ENCODE measurements at regions not wholly inside any gene's neighbourhood (a gene's known extent, or its start where the extent isn't known, plus 50 kb on each side); places are given as distances from the start of the nearest gene placed in this dataset.

GRCh38 chr14:71647086-71647784, 285.0 kb upstream of the RGS6 start:
- Histone ChIP-seq H3K36me3 (peaks cover 0 to 5% (median 5%) of the 10 kb centered on the region in 3 donors), H3K4me3 (no peak overlapping the region), H3K27ac (no peak overlapping the region), H3K4me1 (peaks cover 0 to 25% (median 19%) of the 10 kb centered on the region in 4 donors), H3K27me3 (no peaks in the 10 kb centered on the region), H3K9me3 (peaks cover 0 to 4% (median 0%) of the 10 kb centered on the region in 3 donors)
- intact Hi-C loops (cut with DNase I; ENCODE audit: low total_unique reads): no loop called here
- DNase-seq: no peak
- no peak for TF ChIP-seq CTCF (IDR thresholded peaks at IDR 0.05)

GRCh38 chr14:71648725-71649124, 283.5 kb upstream of the RGS6 start:
- no peaks in the 10 kb centered on the region for H3K27me3 ChIP-seq
- intact Hi-C loops (cut with DNase I; ENCODE audit: low total_unique reads): no loop called here
- TF ChIP-seq CTCF (IDR thresholded peaks at IDR 0.05): no peak
- DNase-seq: no peak
- H3K36me3 ChIP-seq: peaks cover 0 to 2% (median 0%) of the 10 kb centered on the region in 3 donors
- H3K27ac ChIP-seq: no peak overlapping the region
- peaks cover 0 to 25% (median 19%) of the 10 kb centered on the region in 4 donors for H3K4me1 ChIP-seq
- H3K9me3 ChIP-seq: peaks cover 0 to 4% (median 0%) of the 10 kb centered on the region in 3 donors
- no peak overlapping the region for H3K4me3 ChIP-seq

GRCh38 chr14:71650187-71650755, 282.0 kb upstream of the RGS6 start:
- no peak for DNase-seq
- Histone ChIP-seq H3K4me1 (peaks cover 0 to 30% (median 25%) of the 10 kb centered on the region in 4 donors), H3K27me3 (no peaks in the 10 kb centered on the region), H3K4me3 (no peak overlapping the region), H3K9me3 (peaks cover 0 to 4% (median 0%) of the 10 kb centered on the region in 3 donors), H3K27ac (peak overlapping the region; percentile 58 to 70), H3K36me3 (no peaks in the 10 kb centered on the region)
- intact Hi-C loops (cut with DNase I; ENCODE audit: low total_unique reads): no loop called here
- TF ChIP-seq CTCF (IDR thresholded peaks at IDR 0.05): no peak

GRCh38 chr14:71651228-71651627, 281.0 kb upstream of the RGS6 start:
- Histone ChIP-seq H3K4me1 (peaks cover 0 to 37% (median 26%) of the 10 kb centered on the region in 4 donors), H3K36me3 (no peaks in the 10 kb centered on the region), H3K4me3 (no peak overlapping the region), H3K9me3 (peaks cover 0 to 4% (median 0%) of the 10 kb centered on the region in 3 donors), H3K27ac (peak overlapping the region; percentile 58 to 70), H3K27me3 (no peaks in the 10 kb centered on the region)
- TF ChIP-seq CTCF (IDR thresholded peaks at IDR 0.05): no peak
- intact Hi-C loops (cut with DNase I; ENCODE audit: low total_unique reads): no loop called here
- DNase-seq: peak in 1 of 2 donors; percentile 52

GRCh38 chr14:71652368-71652767, 279.9 kb upstream of the RGS6 start:
- intact Hi-C loops (cut with DNase I; ENCODE audit: low total_unique reads): no loop called here
- H3K4me3 ChIP-seq: no peak overlapping the region
- peaks cover 0 to 48% (median 30%) of the 10 kb centered on the region in 4 donors for H3K4me1 ChIP-seq
- H3K9me3 ChIP-seq: peaks cover 0 to 4% (median 0%) of the 10 kb centered on the region in 3 donors
- peak overlapping the region; percentile 58 to 70 for H3K27ac ChIP-seq
- H3K36me3 ChIP-seq: no peaks in the 10 kb centered on the region
- TF ChIP-seq CTCF (IDR thresholded peaks at IDR 0.05): no peak
- H3K27me3 ChIP-seq: no peaks in the 10 kb centered on the region
- DNase-seq: no peak

Data from tibial artery (tissue), 4 donors.